Tibial nerve (tissue), 4 donors: ENCODE measurements at regions not wholly inside any gene's neighbourhood (a gene's known extent, or its start where the extent isn't known, plus 50 kb on each side); places are given as distances from the start of the nearest gene placed in this dataset.

Experiments
- CTCF ChIP-seq, 5 experiments: fragments of 200-600 bp in 3 of 5; fragments of 450-650 bp in 2 of 5; sonication (generic) in 3 of 5; IDR thresholded peaks; one replicate each; pipeline ENCODE4 v1.5.1; 2016 to 2019; ENCODE audit warnings: antibody characterized with exemption in 5 of 5, mild to moderate bottlenecking in 3 of 5, moderate library complexity in 2 of 5
- EP300 ChIP-seq, 2 donors: sonication (generic); formaldehyde crosslinking; IDR thresholded peaks; one replicate each; pipeline ENCODE4 v1.6.1; 2017; ENCODE audit warnings: antibody characterized with exemption in 2 of 2, mild to moderate bottlenecking in 1 of 2

GRCh38 chr2:6219906-6220305, 527.7 kb downstream of the SOX11 start:
- TF ChIP-seq CTCF (IDR thresholded peaks at IDR 0.05) = no peak
- TF ChIP-seq EP300 (IDR thresholded peaks at IDR 0.05) = no peak
